ENCODE measurements at regions not wholly inside any gene's neighbourhood (a gene's known extent, or its start where the extent isn't known, plus 50 kb on each side); places are given as distances from the start of the nearest gene placed in this dataset.

GRCh38 chr4:177124349-177125064 lies 185.2 kb upstream of the NEIL3 start:
- Mint-ChIP-seq H3K4me3 (no peak overlapping the region), H3K9me3 (peaks cover 4 to 9% of the 10 kb centered on the region in 2 donors), H3K27me3 (no peaks in the 10 kb centered on the region), H3K4me1 (ENCODE audit: low read depth in 2 of 2) (no peaks in the 10 kb centered on the region), H3K36me3 (ENCODE audit: insufficient read depth) (no peaks in the 10 kb centered on the region), H3K27ac (no peak overlapping the region)
- no peak for DNase-seq
- no peak for ATAC-seq (replicated peaks)

- Mint-ChIP-seq H3K4me3 (no peak overlapping the region), H3K4me1 (ENCODE audit: low read depth in 2 of 2) (no peaks in the 10 kb centered on the region), H3K27me3 (no peaks in the 10 kb centered on the region), H3K9me3 (peaks cover 9 to 14% of the 10 kb centered on the region in 2 donors), H3K36me3 (ENCODE audit: insufficient read depth) (no peaks in the 10 kb centered on the region), H3K27ac (no peak overlapping the region)
- ATAC-seq (replicated peaks): no peak
- DNase-seq: no peak
Measured at GRCh38 chr4:177125656-177126055, 184.0 kb upstream of the NEIL3 start.

GRCh38 chr4:177127658-177128057 lies 182.0 kb upstream of the NEIL3 start:
- DNase-seq (no peak), ATAC-seq (replicated peaks) (no peak)
- no peak overlapping the region for H3K4me3 Mint-ChIP-seq

GRCh38 chr4:177128306-177128705 lies 181.4 kb upstream of the NEIL3 start:
- Mint-ChIP-seq H3K4me1 (ENCODE audit: low read depth in 2 of 2) (no peaks in the 10 kb centered on the region), H3K4me3 (no peak overlapping the region), H3K9me3 (peaks cover 9 to 14% of the 10 kb centered on the region in 2 donors), H3K27ac (no peak overlapping the region), H3K27me3 (no peaks in the 10 kb centered on the region), H3K36me3 (ENCODE audit: insufficient read depth) (no peaks in the 10 kb centered on the region)
- ATAC-seq (replicated peaks) (no peak), DNase-seq (no peak)

More at GRCh38 chr4:177127658-177128057, 182.0 kb upstream of the NEIL3 start:
- H3K36me3 Mint-ChIP-seq (ENCODE audit: insufficient read depth): no peaks in the 10 kb centered on the region
- no peaks in the 10 kb centered on the region for H3K4me1 Mint-ChIP-seq (ENCODE audit: low read depth in 2 of 2)
- H3K27me3 Mint-ChIP-seq: no peaks in the 10 kb centered on the region
- no peak overlapping the region for H3K27ac Mint-ChIP-seq
- H3K9me3 Mint-ChIP-seq: peaks cover 9 to 14% of the 10 kb centered on the region in 2 donors

GRCh38 chr4:177131736-177132135 lies 177.9 kb upstream of the NEIL3 start:
- H3K4me1 Mint-ChIP-seq (ENCODE audit: low read depth in 2 of 2): no peaks in the 10 kb centered on the region
- no peak overlapping the region for H3K4me3 Mint-ChIP-seq
- peaks cover 9 to 14% of the 10 kb centered on the region in 2 donors for H3K9me3 Mint-ChIP-seq
- DNase-seq: no peak
- no peaks in the 10 kb centered on the region for H3K36me3 Mint-ChIP-seq (ENCODE audit: insufficient read depth)
- no peak overlapping the region for H3K27ac Mint-ChIP-seq
- no peak for ATAC-seq (replicated peaks)
- H3K27me3 Mint-ChIP-seq: no peaks in the 10 kb centered on the region

DNA sequence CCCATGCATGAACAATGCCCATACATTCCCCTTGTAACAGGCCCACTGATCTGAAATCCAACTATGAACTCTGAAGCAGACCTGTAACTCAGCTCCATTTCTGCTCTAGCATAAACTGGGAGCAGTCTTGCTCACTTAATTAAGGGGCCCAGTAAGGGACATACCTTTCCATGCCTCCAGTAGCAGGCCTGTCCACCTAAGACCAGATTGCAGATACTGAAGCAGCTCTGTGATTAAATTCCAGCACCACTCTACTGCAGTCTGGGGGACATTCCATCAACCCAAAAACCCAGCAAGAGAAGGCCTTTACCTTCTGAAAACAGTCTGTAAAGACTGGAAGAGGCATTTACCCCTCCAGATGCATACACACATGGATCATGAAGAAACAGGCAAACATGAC lies 162.0 kb upstream of the NEIL3 start:
- Mint-ChIP-seq H3K27me3 (no peaks in the 10 kb centered on the region), H3K27ac (no peak overlapping the region), H3K4me3 (no peak overlapping the region), H3K36me3 (ENCODE audit: insufficient read depth) (no peaks in the 10 kb centered on the region), H3K9me3 (no peaks in the 10 kb centered on the region), H3K4me1 (ENCODE audit: low read depth in 2 of 2) (no peaks in the 10 kb centered on the region)
- DNase-seq: no peak
- no peak for ATAC-seq (replicated peaks)

GRCh38 chr4:177155454-177155853 lies 154.2 kb upstream of the NEIL3 start:
- ATAC-seq (replicated peaks) (no peak), DNase-seq (no peak)
- Mint-ChIP-seq H3K4me3 (no peak overlapping the region), H3K9me3 (no peaks in the 10 kb centered on the region), H3K27me3 (no peaks in the 10 kb centered on the region), H3K4me1 (ENCODE audit: low read depth in 2 of 2) (no peaks in the 10 kb centered on the region), H3K27ac (no peak overlapping the region), H3K36me3 (ENCODE audit: insufficient read depth) (no peaks in the 10 kb centered on the region)

GRCh38 chr4:177159600-177159999 lies 150.1 kb upstream of the NEIL3 start:
- Mint-ChIP-seq H3K27me3 (no peaks in the 10 kb centered on the region), H3K9me3 (peaks cover 0 to 2% of the 10 kb centered on the region in 2 donors), H3K4me1 (ENCODE audit: low read depth in 2 of 2) (no peaks in the 10 kb centered on the region), H3K36me3 (ENCODE audit: insufficient read depth) (no peaks in the 10 kb centered on the region), H3K27ac (no peak overlapping the region), H3K4me3 (no peak overlapping the region)
- no peak for DNase-seq
- no peak for ATAC-seq (replicated peaks)

GRCh38 chr4:177161781-177162180 lies 147.9 kb upstream of the NEIL3 start:
- Mint-ChIP-seq H3K4me3 (no peak overlapping the region), H3K36me3 (ENCODE audit: insufficient read depth) (no peaks in the 10 kb centered on the region), H3K4me1 (ENCODE audit: low read depth in 2 of 2) (no peaks in the 10 kb centered on the region), H3K9me3 (peaks cover 0 to 2% of the 10 kb centered on the region in 2 donors), H3K27me3 (no peaks in the 10 kb centered on the region), H3K27ac (no peak overlapping the region)
- ATAC-seq (replicated peaks) (no peak), DNase-seq (no peak)

DNA sequence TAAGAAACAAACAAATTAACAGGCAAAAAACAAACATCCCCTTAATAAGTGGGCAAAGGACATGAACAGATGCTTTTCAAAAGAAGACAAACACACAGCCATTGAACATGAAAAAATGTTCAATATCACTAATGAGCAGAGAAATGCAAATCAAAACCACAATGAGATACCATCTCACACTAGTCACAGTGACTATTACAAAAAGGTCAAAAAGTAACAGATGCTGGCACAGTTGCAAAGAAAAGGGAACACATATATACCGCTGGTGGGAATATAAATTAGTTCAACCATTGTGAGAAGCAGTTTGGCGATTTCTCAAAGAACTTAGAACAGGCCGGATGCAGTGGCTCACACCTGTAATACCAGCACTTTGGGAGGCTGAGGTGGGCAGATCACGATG lies 146.1 kb upstream of the NEIL3 start:
- ATAC-seq (replicated peaks) (no peak), DNase-seq (no peak)
- Mint-ChIP-seq H3K9me3 (peaks cover 0 to 2% of the 10 kb centered on the region in 2 donors), H3K4me3 (no peak overlapping the region), H3K4me1 (ENCODE audit: low read depth in 2 of 2) (no peaks in the 10 kb centered on the region), H3K27me3 (no peaks in the 10 kb centered on the region), H3K36me3 (ENCODE audit: insufficient read depth) (no peaks in the 10 kb centered on the region), H3K27ac (no peak overlapping the region)

- Mint-ChIP-seq H3K4me3 (no peak overlapping the region), H3K27me3 (no peaks in the 10 kb centered on the region), H3K4me1 (ENCODE audit: low read depth in 2 of 2) (no peaks in the 10 kb centered on the region)
Measured at GRCh38 chr4:177171588-177171987, 138.1 kb upstream of the NEIL3 start.

DNA sequence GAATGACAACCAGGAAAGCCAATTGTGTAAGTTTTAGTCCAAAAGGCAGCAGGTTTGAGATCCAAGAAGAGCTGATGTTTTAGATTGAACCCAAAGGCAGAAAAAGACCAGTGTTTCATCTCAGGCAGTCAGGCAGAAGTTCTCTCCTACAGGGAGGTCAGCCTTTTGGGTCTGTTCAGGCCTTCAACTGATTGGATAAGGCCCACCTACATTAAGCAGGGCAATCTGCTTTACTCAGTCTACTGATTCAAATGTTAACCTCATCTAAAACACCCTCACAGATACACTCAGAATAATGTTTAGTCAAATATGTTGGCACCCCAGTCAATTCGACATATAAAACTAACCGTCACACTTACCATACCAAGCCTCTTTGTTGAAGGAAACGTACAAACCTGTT lies 134.2 kb upstream of the NEIL3 start:
- Mint-ChIP-seq H3K9me3 (peaks cover 0 to 2% of the 10 kb centered on the region in 2 donors), H3K36me3 (ENCODE audit: insufficient read depth) (no peaks in the 10 kb centered on the region), H3K27ac (no peak overlapping the region), H3K27me3 (no peaks in the 10 kb centered on the region), H3K4me3 (no peak overlapping the region), H3K4me1 (ENCODE audit: low read depth in 2 of 2) (no peaks in the 10 kb centered on the region)
- ATAC-seq (replicated peaks) (no peak), DNase-seq (no peak)

More at GRCh38 chr4:177171588-177171987, 138.1 kb upstream of the NEIL3 start:
- ATAC-seq (replicated peaks) (no peak), DNase-seq (no peak)
- Mint-ChIP-seq H3K27ac (no peak overlapping the region), H3K36me3 (ENCODE audit: insufficient read depth) (no peaks in the 10 kb centered on the region), H3K9me3 (no peaks in the 10 kb centered on the region)

DNA sequence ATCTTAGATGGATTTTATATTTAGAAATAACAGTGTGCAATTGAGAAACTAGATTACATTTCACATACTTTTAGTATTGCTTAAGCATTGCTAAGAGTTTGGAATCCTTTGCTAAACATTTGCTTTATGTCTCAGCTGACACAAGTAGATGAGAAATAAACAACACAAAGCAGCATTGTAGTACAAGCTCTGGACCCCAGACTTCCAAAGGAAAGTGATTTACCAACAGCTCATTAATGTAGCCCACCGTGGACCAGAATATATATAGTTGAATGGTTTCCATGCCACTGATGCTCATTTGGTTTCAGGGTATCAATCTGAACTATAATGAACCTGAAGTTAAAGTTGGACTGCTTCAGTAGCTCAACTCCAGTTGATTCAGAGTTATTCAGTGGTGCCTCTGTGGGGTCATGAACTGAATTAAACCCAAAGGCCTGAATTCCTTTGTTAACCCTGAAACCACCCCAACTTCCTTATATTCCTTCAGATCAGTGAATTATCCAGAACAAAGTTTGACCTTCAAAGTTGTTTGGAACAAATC lies 132.1 kb upstream of the NEIL3 start:
- H3K27ac Mint-ChIP-seq: no peak overlapping the region
- H3K4me3 Mint-ChIP-seq: no peak overlapping the region
- no peaks in the 10 kb centered on the region for H3K36me3 Mint-ChIP-seq (ENCODE audit: insufficient read depth)
- H3K27me3 Mint-ChIP-seq: no peaks in the 10 kb centered on the region
- no peaks in the 10 kb centered on the region for H3K4me1 Mint-ChIP-seq (ENCODE audit: low read depth in 2 of 2)
- ATAC-seq (replicated peaks) (no peak), DNase-seq (no peak)
- peaks cover 0 to 2% of the 10 kb centered on the region in 2 donors for H3K9me3 Mint-ChIP-seq

- Mint-ChIP-seq H3K4me3 (no peak overlapping the region), H3K27me3 (no peaks in the 10 kb centered on the region), H3K27ac (no peak overlapping the region), H3K36me3 (ENCODE audit: insufficient read depth) (no peaks in the 10 kb centered on the region), H3K4me1 (ENCODE audit: low read depth in 2 of 2) (no peaks in the 10 kb centered on the region), H3K9me3 (peaks cover 0 to 2% of the 10 kb centered on the region in 2 donors)
- DNase-seq: no peak
- no peak for ATAC-seq (replicated peaks)
Measured at GRCh38 chr4:177178246-177178645, 131.4 kb upstream of the NEIL3 start.

All from effector memory CD8-positive, alpha-beta T cell (primary cell).